Mucosa of descending colon (tissue), 3 donors: ENCODE measurements at regions not wholly inside any gene's neighbourhood (a gene's known extent, or its start where the extent isn't known, plus 50 kb on each side); places are given as distances from the start of the nearest gene placed in this dataset.

Source experiments
- ATAC-seq: fragments of 200-7000 bp; cut with Tn5 transposase; one replicate; pipeline ENCODE4 v1.9.1; 2020; ENCODE audit warnings: mild to moderate bottlenecking, moderate library complexity
- DNase-seq, 3 donors: peaks; one replicate each; pipeline ENCODE4 v3.0.0-alpha.2; 2020
- H3K36me3 ChIP-seq: fragments of 200-600 bp; one replicate; pipeline ENCODE4 v1.8.0; 2021; ENCODE audit warnings: low read depth, mild to moderate bottlenecking
- H3K4me1 ChIP-seq: fragments of 200-600 bp; one replicate; pipeline ENCODE4 v1.8.0; 2021; ENCODE audit warnings: low read depth, mild to moderate bottlenecking
- H3K4me3 ChIP-seq: fragments of 200-600 bp; one replicate; pipeline ENCODE4 v1.8.0; 2021; ENCODE audit warnings: mild to moderate bottlenecking
- H3K9me3 ChIP-seq: fragments of 200-600 bp; one replicate; pipeline ENCODE4 v1.8.0; 2021; ENCODE audit warnings: mild to moderate bottlenecking
- intact Hi-C, 2 donors: fragments of 100-400 bp; cut with DNase I in 1 of 2; cut with micrococcal nuclease in 1 of 2; formaldehyde crosslinking; loops; one replicate each; pipeline versions ENCODE4 v1.11.0 to v1.11.1; 2022; cut with DNase I, micrococcal nuclease
- TF ChIP-seq, protein P1 (sequence below): fragments of 200-600 bp; IDR thresholded peaks from one replicate; pipeline ENCODE4 v1.8.0; 2022; ENCODE audit warnings: antibody characterized with exemption, mild to moderate bottlenecking
- donor health status: DM: no; HTN: no; CAD: no; lungs with moderate emphysema.
- donor health status: DM: no; HTN: no; CAD: no.
- donor health status: DM: no; HTN: yes; CAD: no.

DNA sequence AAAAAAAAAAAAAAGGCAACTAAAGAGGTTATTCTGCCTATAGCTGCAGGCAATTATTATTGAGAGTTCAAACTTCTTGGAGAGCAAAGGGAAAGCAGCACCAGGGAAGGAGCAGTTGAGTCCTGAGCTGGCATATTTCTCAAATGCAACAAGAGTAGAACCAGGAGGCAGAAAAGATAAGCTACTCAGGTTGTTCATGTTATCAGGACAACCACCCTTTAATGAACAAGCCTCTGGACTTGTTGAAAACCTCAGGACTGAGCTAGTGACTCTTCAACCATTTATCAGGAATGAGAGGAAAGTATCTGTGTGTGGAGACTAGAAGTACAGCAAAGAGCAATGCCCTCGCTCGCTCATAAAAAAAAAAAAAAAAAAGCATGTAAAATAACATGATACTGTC lies 183.0 kb downstream of the KCTD12 start:
- no peaks in the 10 kb centered on the region for H3K9me3 ChIP-seq
- TF ChIP-seq, protein P1, sequence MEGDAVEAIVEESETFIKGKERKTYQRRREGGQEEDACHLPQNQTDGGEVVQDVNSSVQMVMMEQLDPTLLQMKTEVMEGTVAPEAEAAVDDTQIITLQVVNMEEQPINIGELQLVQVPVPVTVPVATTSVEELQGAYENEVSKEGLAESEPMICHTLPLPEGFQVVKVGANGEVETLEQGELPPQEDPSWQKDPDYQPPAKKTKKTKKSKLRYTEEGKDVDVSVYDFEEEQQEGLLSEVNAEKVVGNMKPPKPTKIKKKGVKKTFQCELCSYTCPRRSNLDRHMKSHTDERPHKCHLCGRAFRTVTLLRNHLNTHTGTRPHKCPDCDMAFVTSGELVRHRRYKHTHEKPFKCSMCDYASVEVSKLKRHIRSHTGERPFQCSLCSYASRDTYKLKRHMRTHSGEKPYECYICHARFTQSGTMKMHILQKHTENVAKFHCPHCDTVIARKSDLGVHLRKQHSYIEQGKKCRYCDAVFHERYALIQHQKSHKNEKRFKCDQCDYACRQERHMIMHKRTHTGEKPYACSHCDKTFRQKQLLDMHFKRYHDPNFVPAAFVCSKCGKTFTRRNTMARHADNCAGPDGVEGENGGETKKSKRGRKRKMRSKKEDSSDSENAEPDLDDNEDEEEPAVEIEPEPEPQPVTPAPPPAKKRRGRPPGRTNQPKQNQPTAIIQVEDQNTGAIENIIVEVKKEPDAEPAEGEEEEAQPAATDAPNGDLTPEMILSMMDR, result no peak
- H3K36me3 ChIP-seq, result no peaks in the 10 kb centered on the region
- H3K4me3 ChIP-seq, result no peak overlapping the region
- no peaks in the 10 kb centered on the region for H3K4me1 ChIP-seq
- DNase-seq (no peak), ATAC-seq (no peak)
- intact Hi-C loops, result no loop called here

DNA sequence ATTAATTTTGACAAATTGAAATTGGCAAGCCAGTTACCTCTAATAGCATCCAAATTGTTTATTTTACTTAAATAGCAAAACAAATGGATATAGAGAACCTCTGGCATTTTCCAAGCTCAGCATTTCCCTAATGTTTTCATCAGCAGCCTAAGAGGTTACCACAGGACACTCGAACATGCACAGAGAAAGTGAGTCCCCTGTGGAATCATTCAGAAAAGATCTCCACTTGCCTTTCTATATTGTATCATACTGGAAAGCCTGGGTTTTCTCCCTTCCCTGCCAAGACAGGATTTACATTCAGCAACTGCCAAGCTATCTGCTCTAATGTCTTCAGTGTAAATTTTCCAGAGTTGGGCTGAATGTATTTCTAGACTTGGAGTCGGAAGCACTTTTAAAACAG lies 188.9 kb downstream of the KCTD12 start:
- no peak overlapping the region for H3K4me3 ChIP-seq
- H3K9me3 ChIP-seq, result no peaks in the 10 kb centered on the region
- no peak for DNase-seq
- no peaks in the 10 kb centered on the region for H3K36me3 ChIP-seq
- TF ChIP-seq, protein P1, result no peak
- no peak for ATAC-seq
- intact Hi-C loops, result no loop called here
- no peaks in the 10 kb centered on the region for H3K4me1 ChIP-seq

DNA sequence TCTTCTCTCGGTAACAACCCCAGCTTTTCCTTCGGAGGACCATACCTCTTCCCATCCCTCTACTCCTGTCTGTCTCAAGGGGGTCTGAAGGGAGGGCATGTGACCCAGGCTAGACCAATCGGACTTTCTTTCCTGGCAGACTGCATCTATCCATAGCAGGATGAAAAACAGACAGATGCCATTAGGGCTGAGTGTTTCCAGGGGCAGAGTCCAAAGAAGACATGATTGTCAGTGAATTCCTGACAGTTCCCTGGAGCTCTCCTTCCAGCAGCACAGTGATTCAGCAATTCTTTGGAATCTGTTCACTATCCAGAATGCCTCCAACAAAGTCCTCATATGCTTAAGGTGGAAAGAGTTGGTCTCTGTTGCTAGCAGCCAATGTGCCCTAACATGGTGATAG lies 189.8 kb downstream of the KCTD12 start:
- no peak for ATAC-seq
- H3K4me1 ChIP-seq, result no peaks in the 10 kb centered on the region

DNA sequence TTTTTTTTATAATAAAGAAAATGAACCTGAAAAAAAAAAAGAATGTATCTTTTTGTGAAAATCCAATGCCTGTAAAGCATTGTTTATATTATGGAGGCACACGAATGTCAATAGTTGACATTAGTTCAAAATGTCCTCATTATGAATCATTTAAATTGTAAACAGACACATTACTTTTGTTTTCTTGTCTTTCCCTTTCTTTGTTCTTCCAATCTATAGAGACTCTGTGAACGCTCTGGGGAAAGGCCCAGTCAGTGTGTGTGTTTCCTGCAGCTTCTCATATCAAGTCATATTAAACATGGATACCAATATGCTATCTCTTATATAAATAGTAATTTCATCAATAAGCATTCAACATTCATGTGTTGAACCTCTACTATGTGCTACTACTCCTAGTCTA lies 193.1 kb downstream of the KCTD12 start:
- intact Hi-C loops, result no loop called here
- H3K4me1 ChIP-seq, result no peaks in the 10 kb centered on the region
- DNase-seq (no peak), ATAC-seq (no peak)
- TF ChIP-seq, protein P1, result no peak
- H3K4me3 ChIP-seq, result no peak overlapping the region
- H3K36me3 ChIP-seq, result no peaks in the 10 kb centered on the region
- H3K9me3 ChIP-seq, result no peaks in the 10 kb centered on the region

More for the DNA sequence above, 189.8 kb downstream of the KCTD12 start:
- TF ChIP-seq, protein P1, result no peak
- DNase-seq, result no peak
- H3K36me3 ChIP-seq, result no peaks in the 10 kb centered on the region
- no peaks in the 10 kb centered on the region for H3K9me3 ChIP-seq
- intact Hi-C loops, result no loop called here
- no peak overlapping the region for H3K4me3 ChIP-seq

DNA sequence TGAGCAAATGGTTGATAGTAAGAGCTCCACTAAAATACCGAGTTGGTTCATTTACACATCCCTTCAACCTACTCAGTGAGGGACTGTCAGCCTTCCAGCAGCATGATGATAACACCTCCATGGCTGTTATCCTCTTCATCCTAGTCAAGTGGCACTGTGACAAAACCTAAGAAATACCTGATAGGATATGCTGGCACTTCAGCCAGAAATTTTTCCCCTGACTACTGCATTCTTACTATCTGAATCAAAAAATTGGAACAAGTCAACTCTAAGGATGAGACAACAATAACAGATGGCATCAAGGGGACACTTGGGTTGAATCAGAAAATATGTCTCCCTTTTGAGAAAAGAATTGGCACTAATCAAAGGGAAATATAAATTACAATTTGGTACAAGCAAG lies 193.9 kb downstream of the KCTD12 start:
- DNase-seq, result no peak
- intact Hi-C loops, result no loop called here
- no peak for ATAC-seq
- Histone ChIP-seq H3K36me3 (no peaks in the 10 kb centered on the region), H3K4me1 (no peaks in the 10 kb centered on the region), H3K9me3 (no peaks in the 10 kb centered on the region), H3K4me3 (no peak overlapping the region)
- TF ChIP-seq, protein P1, result no peak

DNA sequence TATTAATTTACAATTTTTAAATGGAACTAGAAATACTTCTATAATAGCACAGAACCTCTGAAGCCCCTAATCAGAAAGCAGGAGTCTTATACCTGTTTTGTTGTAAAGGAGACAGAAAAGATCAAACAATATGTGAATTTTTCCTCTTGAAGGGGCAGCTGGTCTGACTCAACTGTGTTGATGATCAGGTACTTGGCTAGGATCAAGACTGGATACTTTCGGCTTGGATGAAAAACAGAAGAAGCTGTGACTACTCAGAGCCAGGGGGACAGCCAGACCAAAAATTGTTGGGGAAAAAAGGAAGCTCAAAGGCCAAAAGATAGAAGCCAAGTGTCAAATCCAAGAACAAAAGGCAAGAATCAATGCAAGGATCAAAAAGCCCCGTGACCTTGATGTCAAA lies 195.6 kb downstream of the KCTD12 start:
- intact Hi-C loops, result no loop called here
- no peak for DNase-seq
- no peak for ATAC-seq
- no peak overlapping the region for H3K4me3 ChIP-seq
- H3K9me3 ChIP-seq, result no peaks in the 10 kb centered on the region
- no peaks in the 10 kb centered on the region for H3K36me3 ChIP-seq
- TF ChIP-seq, protein P1, result no peak
- no peaks in the 10 kb centered on the region for H3K4me1 ChIP-seq
